ENCODE measurements at regions not wholly inside any gene's neighbourhood (a gene's known extent, or its start where the extent isn't known, plus 50 kb on each side); places are given as distances from the start of the nearest gene placed in this dataset.

DNA sequence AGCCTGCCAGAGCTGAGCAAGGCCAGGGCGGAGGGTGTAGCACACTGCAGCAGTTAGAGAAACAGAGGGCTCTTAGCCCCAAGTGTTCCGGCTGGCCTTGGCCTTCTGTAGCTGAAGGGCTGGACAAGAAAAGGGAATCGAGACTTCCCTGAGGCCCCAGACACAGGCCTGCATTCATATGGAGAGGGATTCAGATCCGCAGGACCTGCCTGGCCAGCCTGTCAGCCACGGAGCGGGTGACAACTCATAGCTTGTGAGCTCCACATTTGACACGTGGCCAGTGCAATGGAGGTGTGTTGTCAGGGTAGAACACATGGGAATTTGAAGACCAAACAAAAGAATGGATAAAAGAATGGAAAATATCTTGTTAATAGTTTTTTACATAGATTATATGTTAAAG is 182.2 kb upstream of the GSC start:
- H3K36me3 Mint-ChIP-seq (ENCODE audit: unreplicated experiment): no peaks in the 10 kb centered on the region
- no peaks in the 10 kb centered on the region for H3K4me1 Mint-ChIP-seq (ENCODE audit: unreplicated experiment)
- H3K4me3 Mint-ChIP-seq (ENCODE audit: unreplicated experiment): no peak overlapping the region
- TF ChIP-seq, protein P1, sequence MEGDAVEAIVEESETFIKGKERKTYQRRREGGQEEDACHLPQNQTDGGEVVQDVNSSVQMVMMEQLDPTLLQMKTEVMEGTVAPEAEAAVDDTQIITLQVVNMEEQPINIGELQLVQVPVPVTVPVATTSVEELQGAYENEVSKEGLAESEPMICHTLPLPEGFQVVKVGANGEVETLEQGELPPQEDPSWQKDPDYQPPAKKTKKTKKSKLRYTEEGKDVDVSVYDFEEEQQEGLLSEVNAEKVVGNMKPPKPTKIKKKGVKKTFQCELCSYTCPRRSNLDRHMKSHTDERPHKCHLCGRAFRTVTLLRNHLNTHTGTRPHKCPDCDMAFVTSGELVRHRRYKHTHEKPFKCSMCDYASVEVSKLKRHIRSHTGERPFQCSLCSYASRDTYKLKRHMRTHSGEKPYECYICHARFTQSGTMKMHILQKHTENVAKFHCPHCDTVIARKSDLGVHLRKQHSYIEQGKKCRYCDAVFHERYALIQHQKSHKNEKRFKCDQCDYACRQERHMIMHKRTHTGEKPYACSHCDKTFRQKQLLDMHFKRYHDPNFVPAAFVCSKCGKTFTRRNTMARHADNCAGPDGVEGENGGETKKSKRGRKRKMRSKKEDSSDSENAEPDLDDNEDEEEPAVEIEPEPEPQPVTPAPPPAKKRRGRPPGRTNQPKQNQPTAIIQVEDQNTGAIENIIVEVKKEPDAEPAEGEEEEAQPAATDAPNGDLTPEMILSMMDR (IDR thresholded peaks at IDR 0.05): no peak
- no peak for DNase-seq (ENCODE audit: extremely low spot score, unreplicated experiment)
- H3K27ac Mint-ChIP-seq (ENCODE audit: unreplicated experiment): no peak overlapping the region
- H3K27me3 Mint-ChIP-seq (ENCODE audit: unreplicated experiment): peaks cover 20% of the 10 kb centered on the region
- H3K9me3 Mint-ChIP-seq (ENCODE audit: unreplicated experiment): peaks cover 11% of the 10 kb centered on the region

DNA sequence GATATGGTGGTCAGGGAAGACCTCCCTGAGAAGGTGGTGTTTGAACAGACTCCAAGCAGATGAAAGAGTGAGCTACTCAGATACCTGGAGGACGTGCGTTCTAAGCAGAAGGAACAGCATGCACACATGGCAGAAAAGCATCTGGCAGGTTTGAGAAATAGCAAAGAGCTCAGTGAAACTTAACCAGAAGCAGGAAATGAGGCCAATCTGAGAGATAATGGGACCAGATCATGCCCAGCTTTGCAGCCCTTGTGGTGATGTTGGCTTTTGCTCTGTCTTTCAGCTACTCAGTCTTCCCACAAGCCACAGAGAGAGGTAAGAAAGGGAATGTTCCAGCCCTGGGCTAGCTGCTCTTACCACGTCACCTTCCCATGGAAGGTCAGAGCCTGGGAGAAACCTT is 176.3 kb upstream of the GSC start:
- Mint-ChIP-seq H3K27ac (ENCODE audit: unreplicated experiment) (no peak overlapping the region), H3K36me3 (ENCODE audit: unreplicated experiment) (no peaks in the 10 kb centered on the region), H3K9me3 (ENCODE audit: unreplicated experiment) (peaks cover 11% of the 10 kb centered on the region), H3K4me1 (ENCODE audit: unreplicated experiment) (no peaks in the 10 kb centered on the region), H3K4me3 (ENCODE audit: unreplicated experiment) (no peak overlapping the region), H3K27me3 (ENCODE audit: unreplicated experiment) (peaks cover 13% of the 10 kb centered on the region)
- TF ChIP-seq, protein P1 (IDR thresholded peaks at IDR 0.05): no peak
- DNase-seq (ENCODE audit: extremely low spot score, unreplicated experiment): no peak

DNA sequence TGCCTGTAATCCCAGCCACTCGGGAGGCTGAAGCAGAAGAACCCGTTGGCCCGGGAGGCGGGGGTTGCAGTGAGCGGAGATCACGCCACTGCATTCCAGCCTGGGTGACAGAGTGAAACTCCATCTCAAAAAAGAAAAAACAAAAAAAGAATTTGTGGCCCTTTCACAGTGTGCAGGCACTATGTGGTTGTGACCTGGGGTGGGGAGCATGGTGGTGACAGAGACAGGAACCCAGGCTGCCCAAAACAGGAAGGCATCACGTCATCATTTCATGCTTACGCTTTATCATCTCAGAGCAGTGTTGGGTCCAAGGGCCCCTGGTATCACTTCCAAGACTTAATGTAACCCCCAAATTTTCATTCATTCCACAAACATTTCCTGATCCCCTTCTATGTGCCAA is 175.7 kb upstream of the GSC start:
- Mint-ChIP-seq H3K4me1 (ENCODE audit: unreplicated experiment) (no peaks in the 10 kb centered on the region), H3K9me3 (ENCODE audit: unreplicated experiment) (peaks cover 11% of the 10 kb centered on the region), H3K4me3 (ENCODE audit: unreplicated experiment) (no peak overlapping the region), H3K27ac (ENCODE audit: unreplicated experiment) (no peak overlapping the region), H3K36me3 (ENCODE audit: unreplicated experiment) (no peaks in the 10 kb centered on the region), H3K27me3 (ENCODE audit: unreplicated experiment) (peaks cover 11% of the 10 kb centered on the region)
- TF ChIP-seq, protein P1 (IDR thresholded peaks at IDR 0.05): no peak
- DNase-seq (ENCODE audit: extremely low spot score, unreplicated experiment): no peak

DNA sequence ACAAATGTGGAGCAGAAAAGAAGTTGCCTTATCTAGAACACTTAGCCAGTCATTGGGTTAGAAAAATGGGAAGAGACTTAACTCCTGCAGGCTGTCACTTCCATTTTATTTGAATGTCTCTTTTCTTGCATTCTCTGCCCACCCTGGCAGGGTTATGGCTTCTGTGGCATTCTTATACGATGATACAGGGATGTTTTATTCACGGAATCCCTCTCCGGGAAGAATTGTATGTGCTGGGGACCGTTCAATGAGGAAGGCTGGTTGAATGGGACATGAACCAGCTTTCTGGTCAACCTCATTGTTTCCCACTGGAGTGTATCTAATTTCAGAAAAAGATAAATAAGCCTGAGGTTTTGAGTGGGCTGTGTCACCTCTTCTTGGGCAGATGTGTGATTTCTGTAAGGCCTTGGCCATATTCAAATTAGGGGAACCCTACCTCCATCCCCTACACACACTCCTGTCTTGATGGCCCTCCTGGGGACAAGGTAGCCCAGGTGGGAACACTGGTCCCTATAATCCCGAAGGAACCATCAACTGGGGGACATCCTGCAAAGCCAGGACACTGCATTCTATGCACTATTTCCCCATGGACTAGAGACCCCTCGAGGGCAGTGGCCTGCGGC is 174.8 kb upstream of the GSC start:
- no peaks in the 10 kb centered on the region for H3K4me1 Mint-ChIP-seq (ENCODE audit: unreplicated experiment)
- TF ChIP-seq, protein P1 (IDR thresholded peaks at IDR 0.05): no peak
- no peak for DNase-seq (ENCODE audit: extremely low spot score, unreplicated experiment)
- H3K36me3 Mint-ChIP-seq (ENCODE audit: unreplicated experiment): no peaks in the 10 kb centered on the region
- H3K9me3 Mint-ChIP-seq (ENCODE audit: unreplicated experiment): peaks cover 11% of the 10 kb centered on the region
- peaks cover 3% of the 10 kb centered on the region for H3K27me3 Mint-ChIP-seq (ENCODE audit: unreplicated experiment)
- H3K27ac Mint-ChIP-seq (ENCODE audit: unreplicated experiment): no peak overlapping the region
- no peak overlapping the region for H3K4me3 Mint-ChIP-seq (ENCODE audit: unreplicated experiment)

DNA sequence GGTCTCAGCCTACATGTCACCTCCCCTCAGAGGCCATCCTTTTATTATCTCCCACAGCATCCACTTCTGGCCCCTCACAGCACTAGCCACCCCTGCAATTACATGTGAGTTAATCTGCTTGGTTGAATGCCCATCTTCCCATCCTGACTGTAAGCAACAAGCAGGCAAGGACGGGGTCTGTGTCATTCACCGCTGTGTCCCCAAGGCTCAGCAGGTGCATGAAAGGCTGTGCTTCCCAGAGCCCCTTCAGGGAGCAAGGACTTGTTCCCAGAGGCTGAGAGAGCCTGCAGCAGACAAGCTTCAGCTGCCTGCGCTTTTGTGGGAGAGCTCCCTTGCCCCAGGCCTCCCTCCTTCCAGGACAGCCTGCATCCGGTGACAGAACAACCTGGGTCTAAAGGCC is 172.7 kb upstream of the GSC start:
- TF ChIP-seq, protein P1 (IDR thresholded peaks at IDR 0.05): no peak
- DNase-seq (ENCODE audit: extremely low spot score, unreplicated experiment): no peak
- Mint-ChIP-seq H3K9me3 (ENCODE audit: unreplicated experiment) (peaks cover 3% of the 10 kb centered on the region), H3K27me3 (ENCODE audit: unreplicated experiment) (no peaks in the 10 kb centered on the region), H3K4me3 (ENCODE audit: unreplicated experiment) (no peak overlapping the region), H3K36me3 (ENCODE audit: unreplicated experiment) (no peaks in the 10 kb centered on the region), H3K4me1 (ENCODE audit: unreplicated experiment) (no peaks in the 10 kb centered on the region), H3K27ac (ENCODE audit: unreplicated experiment) (no peak overlapping the region)
